Thoracic aorta (tissue), 2 donors: ENCODE measurements at regions not wholly inside any gene's neighbourhood (a gene's known extent, or its start where the extent isn't known, plus 50 kb on each side); places are given as distances from the start of the nearest gene placed in this dataset.

Experiments used
- ATAC-seq: fragments of 150-250 bp; one replicate; pipeline ENCODE4 v1.8.0; 2017; ENCODE audit warnings: low read depth; ENCODE audit not compliant: insufficient number of reproducible peaks, low FRiP score
- DNase-seq: peaks from one replicate; pipeline ENCODE4 v3.0.0-alpha.2; 2020; ENCODE audit warnings: low spot score
- H3K27ac ChIP-seq, 2 donors: fragments of 200-600 bp; sonication (generic); 1 replicate in 1 of 2; 2 replicates in 1 of 2; pipeline ENCODE4 v1.5.1; 2016; ENCODE audit warnings: mild to moderate bottlenecking in 2 of 2, moderate library complexity in 2 of 2
- H3K27me3 ChIP-seq: fragments of 200-600 bp; sonication (generic); replicated peaks from 2 replicates; pipeline ENCODE4 v1.6.0; 2016; ENCODE audit warnings: mild to moderate bottlenecking; ENCODE audit not compliant: insufficient read depth
- H3K36me3 ChIP-seq: fragments of 200-600 bp; sonication (generic); one replicate; pipeline ENCODE4 v1.5.1; 2016
- H3K4me1 ChIP-seq, 2 donors: fragments of 200-600 bp; sonication (generic); 1 replicate in 1 of 2; 2 replicates in 1 of 2; pipeline versions ENCODE4 v1.5.1 to v1.6.0; 2016; ENCODE audit warnings: low read depth in 2 of 2, mild to moderate bottlenecking in 1 of 2; ENCODE audit not compliant: control insufficient read depth in 1 of 2
- H3K4me3 ChIP-seq: fragments of 200-600 bp; sonication (generic); 2 replicates; pipeline ENCODE4 v1.5.1; 2016; ENCODE audit warnings: mild to moderate bottlenecking
- H3K9me3 ChIP-seq: fragments of 200-600 bp; sonication (generic); 2 replicates; pipeline ENCODE4 v1.5.1; 2016
- CTCF ChIP-seq: fragments of 200-600 bp; sonication (generic); IDR thresholded peaks from one replicate; pipeline ENCODE4 v1.5.1; 2019; ENCODE audit warnings: antibody characterized with exemption

- H3K27me3 ChIP-seq: no peaks in the 10 kb centered on the region
- no peak for DNase-seq
- no peak overlapping the region for H3K27ac ChIP-seq
- H3K9me3 ChIP-seq: no peaks in the 10 kb centered on the region
- no peak for ATAC-seq
- H3K4me1 ChIP-seq: no peaks in the 10 kb centered on the region
- H3K36me3 ChIP-seq: no peaks in the 10 kb centered on the region
- no peak for TF ChIP-seq CTCF
- no peak overlapping the region for H3K4me3 ChIP-seq
Observed at GRCh38 chr6:9977411-9977810, 437.5 kb downstream of the TFAP2A start.

DNA sequence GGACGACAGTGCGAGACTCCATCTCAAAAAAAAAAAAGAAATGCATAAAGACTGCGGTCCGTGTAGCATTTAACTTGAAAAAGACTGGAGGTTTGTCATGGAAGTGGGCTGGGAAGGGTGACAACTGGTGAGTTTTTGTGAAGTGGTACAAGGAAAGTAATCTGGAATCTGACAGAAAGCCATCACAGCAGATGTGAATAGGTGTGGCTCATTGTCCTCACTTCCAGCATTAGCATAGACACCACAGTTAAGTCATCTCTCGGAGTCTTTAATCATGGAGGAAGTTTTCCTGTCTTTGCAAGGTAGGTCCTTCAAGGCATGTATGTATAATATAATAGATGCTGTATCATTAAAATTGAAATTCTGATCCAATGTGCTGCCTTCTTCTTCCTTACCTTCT, 453.2 kb downstream of the TFAP2A start:
- no peak for ATAC-seq
- Histone ChIP-seq H3K9me3 (no peaks in the 10 kb centered on the region), H3K27me3 (no peaks in the 10 kb centered on the region), H3K27ac (no peak overlapping the region), H3K4me1 (no peaks in the 10 kb centered on the region), H3K36me3 (no peaks in the 10 kb centered on the region), H3K4me3 (no peak overlapping the region)
- no peak for TF ChIP-seq CTCF
- DNase-seq: no peak

DNA sequence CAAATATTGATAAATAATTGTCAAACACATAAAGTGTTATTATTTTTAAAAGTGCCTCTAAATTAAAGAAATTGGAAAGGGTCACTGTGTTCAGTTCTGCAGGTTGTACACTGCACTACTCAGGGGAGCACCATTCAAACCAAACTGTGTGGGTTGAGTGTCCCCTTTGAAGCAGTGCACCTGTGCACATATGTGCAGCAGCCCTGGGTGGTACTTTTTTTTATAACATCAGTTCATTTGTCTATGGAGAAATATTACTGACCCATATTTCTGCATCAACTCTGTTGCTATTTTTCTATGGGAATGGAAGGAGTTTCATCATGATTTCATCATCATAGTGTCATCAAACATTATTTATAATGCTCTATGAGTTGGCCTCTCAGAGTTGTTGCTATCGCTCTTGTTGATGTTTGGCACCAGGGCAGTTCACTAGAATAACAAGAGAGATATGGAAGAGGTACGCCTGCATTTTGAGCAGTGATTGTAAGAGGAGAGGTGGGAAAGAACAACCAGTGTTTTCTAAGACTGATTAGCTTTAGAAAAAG, 457.6 kb downstream of the TFAP2A start:
- no peaks in the 10 kb centered on the region for H3K4me1 ChIP-seq
- H3K4me3 ChIP-seq: no peak overlapping the region
- TF ChIP-seq CTCF: no peak
- no peaks in the 10 kb centered on the region for H3K27me3 ChIP-seq
- no peaks in the 10 kb centered on the region for H3K36me3 ChIP-seq
- ATAC-seq: no peak
- H3K27ac ChIP-seq: no peak overlapping the region
- H3K9me3 ChIP-seq: no peaks in the 10 kb centered on the region
- DNase-seq: no peak

GRCh38 chr6:9948678-9949077, 466.2 kb downstream of the TFAP2A start:
- TF ChIP-seq CTCF: no peak
- ATAC-seq: no peak

DNA sequence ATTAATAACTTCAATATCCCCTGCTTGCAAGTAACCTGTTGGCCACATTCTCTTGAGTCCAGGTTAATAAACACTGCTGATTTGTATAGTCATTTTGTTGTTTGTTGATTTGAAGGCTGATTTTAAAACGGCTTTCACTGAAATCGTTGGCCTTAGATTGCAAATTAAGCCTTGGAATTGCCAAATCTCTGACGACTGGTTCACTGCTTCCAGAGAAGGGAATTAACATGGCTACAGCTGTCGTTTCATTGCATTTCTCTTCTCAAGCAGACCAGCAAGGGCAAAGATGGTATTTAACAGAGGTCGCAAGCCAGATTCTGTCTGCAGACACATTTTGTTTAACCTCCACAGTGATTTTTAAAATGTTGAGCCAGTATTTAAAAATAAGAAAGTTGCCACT, 470.9 kb downstream of the TFAP2A start:
- H3K4me3 ChIP-seq: no peak overlapping the region
- no peaks in the 10 kb centered on the region for H3K27me3 ChIP-seq
- DNase-seq (no peak), ATAC-seq (no peak)
- H3K36me3 ChIP-seq: no peaks in the 10 kb centered on the region
- H3K4me1 ChIP-seq: no peaks in the 10 kb centered on the region
- H3K27ac ChIP-seq: no peak overlapping the region
- no peak for TF ChIP-seq CTCF
- no peaks in the 10 kb centered on the region for H3K9me3 ChIP-seq

More at GRCh38 chr6:9948678-9949077, 466.2 kb downstream of the TFAP2A start:
- DNase-seq: no peak
- Histone ChIP-seq H3K27me3 (no peaks in the 10 kb centered on the region), H3K4me1 (no peaks in the 10 kb centered on the region), H3K9me3 (no peaks in the 10 kb centered on the region), H3K4me3 (no peak overlapping the region), H3K36me3 (no peaks in the 10 kb centered on the region), H3K27ac (no peak overlapping the region)
